ENCODE measurements at regions not wholly inside any gene's neighbourhood (a gene's known extent, or its start where the extent isn't known, plus 50 kb on each side); places are given as distances from the start of the nearest gene placed in this dataset.
A peak's percentile ranks its signal among the peaks of the same experiment; 100 is the strongest.

DNA sequence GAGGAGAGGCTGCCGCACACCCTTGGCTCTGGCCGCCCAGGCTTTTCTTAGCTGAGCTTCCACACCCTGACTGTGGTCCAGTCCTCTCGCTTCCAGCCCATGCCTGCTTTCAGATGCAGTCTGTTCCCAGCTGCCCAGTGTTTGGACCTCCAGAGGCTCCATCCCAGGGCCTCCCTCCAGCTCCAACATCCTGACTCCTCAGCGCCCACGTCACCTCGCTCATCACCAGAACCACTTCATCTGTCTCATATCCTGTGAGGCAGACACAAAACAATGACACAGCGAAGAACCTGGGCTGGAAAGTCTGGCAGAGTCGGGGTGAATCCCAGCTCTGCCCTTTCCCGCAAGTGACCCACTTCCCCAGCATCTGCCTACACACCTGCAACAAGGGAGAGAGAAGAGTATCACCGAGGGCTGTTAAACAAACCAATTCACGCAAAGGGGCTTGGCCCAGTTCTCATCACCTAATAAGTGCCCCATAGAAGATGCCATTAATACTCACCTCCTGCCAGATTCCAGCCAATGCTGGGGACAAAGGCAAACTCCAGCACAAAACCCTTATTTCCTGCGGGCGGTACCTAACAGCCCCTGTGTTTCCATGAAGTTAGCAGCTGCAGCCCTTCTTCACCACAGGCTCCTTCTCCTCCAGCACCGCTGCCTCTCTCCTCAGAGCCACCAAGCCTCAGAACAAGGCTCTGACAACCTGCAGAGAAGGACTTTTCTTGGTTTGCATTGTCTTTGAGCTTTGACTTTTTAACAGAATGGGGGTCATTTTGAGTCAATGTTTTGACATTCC, 133.4 kb upstream of the CDH4 start:
- H3K27ac ChIP-seq = peak overlapping the region; percentile 86 to 93
- peak overlapping the region; percentile 67 for H3K4me2 ChIP-seq
- peak; percentile 71 for TF ChIP-seq NFE2L2 (conservative IDR thresholded peaks at IDR 0.05; ENCODE audit: low read length)
- TF ChIP-seq MAFK (IDR thresholded peaks at IDR 0.05; ENCODE audit: partially characterized antibody) = peak; percentile 90
- TF ChIP-seq HOXB5 (CRISPR knock-in tag; IDR thresholded peaks at IDR 0.05) = no peak; the same call in 1 of the 2 replicates
- no peak for TF ChIP-seq RFX5 (IDR thresholded peaks at IDR 0.05)
- no peak for TF ChIP-seq MAZ (IDR thresholded peaks at IDR 0.05; ENCODE audit: borderline replicate concordance, low read depth, low read length)
- TF ChIP-seq, protein P1, sequence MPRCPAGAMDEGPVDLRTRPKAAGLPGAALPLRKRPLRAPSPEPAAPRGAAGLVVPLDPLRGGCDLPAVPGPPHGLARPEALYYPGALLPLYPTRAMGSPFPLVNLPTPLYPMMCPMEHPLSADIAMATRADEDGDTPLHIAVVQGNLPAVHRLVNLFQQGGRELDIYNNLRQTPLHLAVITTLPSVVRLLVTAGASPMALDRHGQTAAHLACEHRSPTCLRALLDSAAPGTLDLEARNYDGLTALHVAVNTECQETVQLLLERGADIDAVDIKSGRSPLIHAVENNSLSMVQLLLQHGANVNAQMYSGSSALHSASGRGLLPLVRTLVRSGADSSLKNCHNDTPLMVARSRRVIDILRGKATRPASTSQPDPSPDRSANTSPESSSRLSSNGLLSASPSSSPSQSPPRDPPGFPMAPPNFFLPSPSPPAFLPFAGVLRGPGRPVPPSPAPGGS (IDR thresholded peaks at IDR 0.05) = peak; percentile 27; the same call in 1 of the 3 replicates
- TF ChIP-seq, protein P2, sequence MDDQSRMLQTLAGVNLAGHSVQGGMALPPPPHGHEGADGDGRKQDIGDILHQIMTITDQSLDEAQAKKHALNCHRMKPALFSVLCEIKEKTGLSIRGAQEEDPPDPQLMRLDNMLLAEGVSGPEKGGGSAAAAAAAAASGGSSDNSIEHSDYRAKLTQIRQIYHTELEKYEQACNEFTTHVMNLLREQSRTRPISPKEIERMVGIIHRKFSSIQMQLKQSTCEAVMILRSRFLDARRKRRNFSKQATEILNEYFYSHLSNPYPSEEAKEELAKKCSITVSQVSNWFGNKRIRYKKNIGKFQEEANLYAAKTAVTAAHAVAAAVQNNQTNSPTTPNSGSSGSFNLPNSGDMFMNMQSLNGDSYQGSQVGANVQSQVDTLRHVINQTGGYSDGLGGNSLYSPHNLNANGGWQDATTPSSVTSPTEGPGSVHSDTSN (IDR thresholded peaks at IDR 0.05) = peak; percentile 31; the same call in 1 of the 2 replicates
- TF ChIP-seq, protein P3, sequence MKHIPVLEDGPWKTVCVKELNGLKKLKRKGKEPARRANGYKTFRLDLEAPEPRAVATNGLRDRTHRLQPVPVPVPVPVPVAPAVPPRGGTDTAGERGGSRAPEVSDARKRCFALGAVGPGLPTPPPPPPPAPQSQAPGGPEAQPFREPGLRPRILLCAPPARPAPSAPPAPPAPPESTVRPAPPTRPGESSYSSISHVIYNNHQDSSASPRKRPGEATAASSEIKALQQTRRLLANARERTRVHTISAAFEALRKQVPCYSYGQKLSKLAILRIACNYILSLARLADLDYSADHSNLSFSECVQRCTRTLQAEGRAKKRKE (CRISPR knock-in tag; IDR thresholded peaks at IDR 0.05; ENCODE audit: low read depth) = peak; percentile 37; the same call in 1 of the 2 replicates
- TF ChIP-seq JUNB (IDR thresholded peaks at IDR 0.05) = peak; percentile 48; the same call in 1 of the 2 replicates
- TF ChIP-seq FOSL2 (IDR thresholded peaks at IDR 0.05) = no peak
- peak; percentile 71 for TF ChIP-seq FOSL2 (CRISPR knock-in tag; IDR thresholded peaks at IDR 0.05)
- TF ChIP-seq JUN (IDR thresholded peaks at IDR 0.05) = peak in 1 of 2 experiments; percentile 29; a peak in 1 of 5 replicates
- TF ChIP-seq, protein P4, sequence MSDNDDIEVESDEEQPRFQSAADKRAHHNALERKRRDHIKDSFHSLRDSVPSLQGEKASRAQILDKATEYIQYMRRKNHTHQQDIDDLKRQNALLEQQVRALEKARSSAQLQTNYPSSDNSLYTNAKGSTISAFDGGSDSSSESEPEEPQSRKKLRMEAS (IDR thresholded peaks at IDR 0.05) = peak; percentile 79
- TF ChIP-seq EP300 (IDR thresholded peaks at IDR 0.05) = peak; percentile 66 to 81; a peak in 2 of 5 replicates
- TF ChIP-seq ZNF302 (CRISPR knock-in tag; IDR thresholded peaks at IDR 0.05) = no peak
- peak; percentile 63; the same call in 1 of the 2 replicates for TF ChIP-seq GATA3 (IDR thresholded peaks at IDR 0.05; ENCODE audit: borderline replicate concordance)
- ChIA-PET CTCF (interaction anchor here (0.9 to 1.9 kb wide), 11 partner anchors 10 to 267 kb away, joined by 3 to 6 read pairs (median 3); no protein-coding TSS in a partner anchor), POLR2A (interaction anchor here (1.1 to 3.7 kb wide), 4 partner anchors 9 to 134 kb away, joined by 3 to 20 read pairs (median 12); partner anchors contain the start of gene CDH4)
- peaks cover 62% of the 10 kb centered on the region for H3K4me1 ChIP-seq
- DNase-seq (ENCODE audit: low read depth in 1 of 2, low spot score in 1 of 2) (peak; percentile 67 to 90), FAIRE-seq (peak; percentile 54), ATAC-seq (peak; percentile 84 to 87)
- H3K4me3 ChIP-seq = peak overlapping the region; percentile 9; the same call in 1 of the 3 replicates
- WGBS (ENCODE audit: missing lambda C conversion rate) = 17% methylated on average over 14 of the region's 14 CpGs
- no peaks in the 10 kb centered on the region for H3K9me3 ChIP-seq

DNA sequence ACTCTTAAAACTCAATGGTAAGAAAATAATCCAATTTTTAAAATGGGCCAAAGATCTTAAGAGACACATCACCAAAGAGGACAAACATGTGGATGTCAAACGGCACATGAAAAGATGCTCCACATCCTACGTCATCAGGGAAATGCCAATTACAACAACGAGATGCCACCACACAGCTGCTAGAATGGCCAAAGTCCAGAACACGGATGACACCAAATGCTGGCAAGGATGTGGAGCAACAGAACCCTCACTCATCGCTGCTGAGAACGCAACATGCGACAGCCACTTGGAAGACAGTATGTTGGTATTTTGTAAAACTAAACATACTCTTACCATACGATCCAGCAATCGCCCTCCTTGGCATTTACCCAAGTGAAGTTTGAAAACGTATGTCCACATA, 132.8 kb upstream of the CDH4 start:
- no peak overlapping the region for H3K4me3 ChIP-seq
- ChIA-PET POLR2A (interaction anchor here (2.3 to 3.7 kb wide), 2 partner anchors 66 to 133 kb away, joined by 20 read pairs; partner anchors contain the start of gene CDH4), CTCF (interaction anchor here (0.9 to 1.8 kb wide), 7 partner anchors 10 to 114 kb away, joined by 3 to 4 read pairs (median 3); no protein-coding TSS in a partner anchor)
- peaks cover 62% of the 10 kb centered on the region for H3K4me1 ChIP-seq
- H3K27ac ChIP-seq = peak overlapping the region; percentile 86 to 93
- peak overlapping the region; percentile 67 for H3K4me2 ChIP-seq
- TF ChIP-seq HOXB5 (CRISPR knock-in tag; IDR thresholded peaks at IDR 0.05) = no peak
- TF ChIP-seq, protein P5, sequence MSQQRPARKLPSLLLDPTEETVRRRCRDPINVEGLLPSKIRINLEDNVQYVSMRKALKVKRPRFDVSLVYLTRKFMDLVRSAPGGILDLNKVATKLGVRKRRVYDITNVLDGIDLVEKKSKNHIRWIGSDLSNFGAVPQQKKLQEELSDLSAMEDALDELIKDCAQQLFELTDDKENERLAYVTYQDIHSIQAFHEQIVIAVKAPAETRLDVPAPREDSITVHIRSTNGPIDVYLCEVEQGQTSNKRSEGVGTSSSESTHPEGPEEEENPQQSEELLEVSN (IDR thresholded peaks at IDR 0.05; ENCODE audit: borderline replicate concordance, low read depth) = no peak
- TF ChIP-seq GATA3 (IDR thresholded peaks at IDR 0.05; ENCODE audit: borderline replicate concordance) = no peak
- TF ChIP-seq, protein P3 (CRISPR knock-in tag; IDR thresholded peaks at IDR 0.05; ENCODE audit: low read depth) = peak; percentile 23; the same call in 1 of the 2 replicates
- TF ChIP-seq, protein P6, sequence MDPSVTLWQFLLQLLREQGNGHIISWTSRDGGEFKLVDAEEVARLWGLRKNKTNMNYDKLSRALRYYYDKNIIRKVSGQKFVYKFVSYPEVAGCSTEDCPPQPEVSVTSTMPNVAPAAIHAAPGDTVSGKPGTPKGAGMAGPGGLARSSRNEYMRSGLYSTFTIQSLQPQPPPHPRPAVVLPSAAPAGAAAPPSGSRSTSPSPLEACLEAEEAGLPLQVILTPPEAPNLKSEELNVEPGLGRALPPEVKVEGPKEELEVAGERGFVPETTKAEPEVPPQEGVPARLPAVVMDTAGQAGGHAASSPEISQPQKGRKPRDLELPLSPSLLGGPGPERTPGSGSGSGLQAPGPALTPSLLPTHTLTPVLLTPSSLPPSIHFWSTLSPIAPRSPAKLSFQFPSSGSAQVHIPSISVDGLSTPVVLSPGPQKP (IDR thresholded peaks at IDR 0.05; ENCODE audit: low read depth, low read length) = no peak
- 74% methylated on average over 10 of the region's 10 CpGs for WGBS (ENCODE audit: missing lambda C conversion rate)
- no peak for DNase-seq (ENCODE audit: low read depth in 1 of 2, low spot score in 1 of 2)
- no peak for FAIRE-seq
- no peaks in the 10 kb centered on the region for H3K9me3 ChIP-seq
- ATAC-seq = no peak
